Stimulated activated CD8-positive, alpha-beta memory T cell treated with anti-CD3 and anti-CD28 coated beads, Interleukin-7, amount 100 ng/mL, for 48 hours (primary cell): ENCODE measurements at regions not wholly inside any gene's neighbourhood (a gene's known extent, or its start where the extent isn't known, plus 50 kb on each side); places are given as distances from the start of the nearest gene placed in this dataset.
"Not testable (repeated sequence)": the region's sequence is repeated elsewhere in the genome, so short reads cannot be mapped to it uniquely, and the experiment has no call there.

Source experiments
- DNase-seq, 2 donors: peaks; one replicate each; pipeline ENCODE4 v3.0.0-alpha.2; 2020; ENCODE audit warnings: low read depth in 1 of 2; ENCODE audit errors: extremely low read depth in 1 of 2

- DNase-seq, result no peak
Observed at GRCh38 chr5:125433457-125433856, 687.0 kb upstream of the ZNF608 start.

GRCh38 chr5:125439243-125439642, 692.8 kb upstream of the ZNF608 start:
- no peak for DNase-seq

- no peak for DNase-seq
Observed at GRCh38 chr5:125440905-125441304, 694.5 kb upstream of the ZNF608 start.

- DNase-seq, result no peak
Observed at GRCh38 chr5:125446986-125447385, 700.5 kb upstream of the ZNF608 start.

- no peak for DNase-seq
Observed at GRCh38 chr5:125450771-125451170, 704.3 kb upstream of the ZNF608 start.

GRCh38 chr5:125451622-125452021, 705.2 kb upstream of the ZNF608 start:
- no peak for DNase-seq

GRCh38 chr5:125452991-125453390, 706.6 kb upstream of the ZNF608 start:
- DNase-seq, result no peak

GRCh38 chr5:125455041-125455440, 708.6 kb upstream of the ZNF608 start:
- no peak for DNase-seq

GRCh38 chr5:125456005-125456404, 709.6 kb upstream of the ZNF608 start:
- DNase-seq, result not testable (repeated sequence)

GRCh38 chr5:125457617-125458016, 711.2 kb upstream of the ZNF608 start:
- DNase-seq, result no peak

- DNase-seq, result not testable (repeated sequence)
Observed at GRCh38 chr5:125458949-125459348, 712.5 kb upstream of the ZNF608 start.

GRCh38 chr5:125461641-125462072, 715.2 kb upstream of the ZNF608 start:
- no peak for DNase-seq

- no peak for DNase-seq
Observed at GRCh38 chr5:125463466-125464092, 717.1 kb upstream of the ZNF608 start.

GRCh38 chr5:125464847-125465432, 718.5 kb upstream of the ZNF608 start:
- DNase-seq, result no peak

- no peak for DNase-seq
Observed at GRCh38 chr5:125465703-125466102, 719.3 kb upstream of the ZNF608 start.

- no peak for DNase-seq
Observed at GRCh38 chr5:125467222-125467621, 720.8 kb upstream of the ZNF608 start.

- no peak for DNase-seq
Observed at GRCh38 chr5:125470280-125470902, 724.0 kb upstream of the ZNF608 start.

GRCh38 chr5:125476901-125477585, 730.6 kb upstream of the ZNF608 start:
- no peak for DNase-seq

- no peak for DNase-seq
Observed at GRCh38 chr5:125477586-125477975, 731.1 kb upstream of the ZNF608 start.

GRCh38 chr5:125478599-125478998, 732.2 kb upstream of the ZNF608 start:
- no peak for DNase-seq

GRCh38 chr5:125480911-125481310, 734.5 kb upstream of the ZNF608 start:
- DNase-seq, result no peak
